Heart right ventricle (tissue), 16 donors: ENCODE measurements at regions not wholly inside any gene's neighbourhood (a gene's known extent, or its start where the extent isn't known, plus 50 kb on each side); places are given as distances from the start of the nearest gene placed in this dataset.

Source experiments
- ATAC-seq, 8 donors: fragments of 200-7000 bp; cut with Tn5 transposase; one replicate each; pipeline ENCODE4 v1.9.1; 2020; ENCODE audit warnings: mild to moderate bottlenecking in 8 of 8, moderate library complexity in 8 of 8, moderate number of reproducible peaks in 1 of 8
- DNase-seq, 2 donors: peaks; one replicate each; pipeline ENCODE4 v3.0.0-alpha.2; 2020
- H3K27ac ChIP-seq, 10 donors: fragments of 200-600 bp; sonication (generic) in 2 of 10; one replicate each; pipeline versions ENCODE4 v1.5.0 to v1.8.0; 2020 to 2022; ENCODE audit warnings: mild to moderate bottlenecking in 3 of 10
- H3K27me3 ChIP-seq, 7 donors: fragments of 200-600 bp; one replicate each; pipeline ENCODE4 v1.8.0; 2021 to 2022; ENCODE audit warnings: mild to moderate bottlenecking in 2 of 7
- H3K36me3 ChIP-seq, 9 donors: fragments of 200-600 bp; sonication (generic) in 1 of 9; one replicate each; pipeline versions ENCODE4 v1.5.0 to v1.8.0; 2020 to 2022; ENCODE audit warnings: mild to moderate bottlenecking in 2 of 9
- H3K4me1 ChIP-seq, 9 donors: fragments of 200-600 bp; sonication (generic) in 1 of 9; one replicate each; pipeline versions ENCODE4 v1.5.0 to v1.8.0; 2020 to 2022; ENCODE audit warnings: mild to moderate bottlenecking in 4 of 9
- H3K4me3 ChIP-seq, 10 donors: fragments of 200-600 bp; sonication (generic) in 2 of 10; one replicate each; pipeline versions ENCODE4 v1.5.0 to v1.8.0; 2020 to 2022; ENCODE audit warnings: mild to moderate bottlenecking in 7 of 10, moderate library complexity in 2 of 10
- H3K9me3 ChIP-seq, 11 donors: fragments of 200-600 bp in 10 of 11; sonication (generic) in 2 of 11; one replicate each; pipeline versions ENCODE4 v1.5.0 to v1.8.0; 2013 to 2022; ENCODE audit warnings: mild to moderate bottlenecking in 2 of 11, control low read depth in 1 of 11, moderate library complexity in 1 of 11
- WGBS, 2 donors: extraction: QIAGEN DNeasy Blood & Tissue Kit; methylation state at CpG; one replicate each; pipeline ENCODE4 v1.1.7; 2013; ENCODE audit warnings: inconsistent platforms in 1 of 2; 5-methylcytosine and 5-hydroxymethylcytosine counted together
- intact Hi-C, 10 donors: fragments of 100-400 bp; cut with DNase I; formaldehyde crosslinking; loops; one replicate each; pipeline versions ENCODE4 v1.11.1 to v1.14.2; 2022
- TF ChIP-seq, protein P1 (sequence below), 9 donors: fragments of 200-600 bp; sonication (generic) in 2 of 9; IDR thresholded peaks; one replicate each; pipeline versions ENCODE4 v1.5.0 to v1.8.0; 2021 to 2022; ENCODE audit warnings: antibody characterized with exemption in 9 of 9, mild to moderate bottlenecking in 5 of 9, moderate library complexity in 1 of 9
- donor health status: Arrhythmogenic right ventricular cardiomyopathy.
- donor health status: ischemic (EF 13 %, LVEDD 7.1; RV severe dilation, severe dysfunction).
- donor health status: healthy with polysubstance abuse.
- donor health status: DM: no; HTN: yes; CAD: no.
- donor health status: DM: no; HTN: no; CAD: no.
- donor health status: ischemic (EF 25% LVEDD 6.9; RV normal size, moderate dysfunction).
- donor health status: ischemic (EF 25% LVEDD 5.7; RV mildly dilated, moderate dysfunction).
- donor health status: healthy.
- donor health status: DM: yes; HTN: yes; CAD: no.
- donor health status: Ischemic cardiomyopathy.
- donor health status: ischemic (EF 35%, LVEDD 5.7; RV mildly dilated, moderate dysfunction).
- donor health status: nonischemic (EF 11% LVEDD 7.7; RV severe dilation, severe dysfunction).
- donor health status: DM: yes; HTN: yes; CAD: no.
- donor health status: PGD.
- donor health status: ischemic (EF 29% LVEDD 5.4; RV normal size, mild dysfunction).
- donor health status: nonischemic (EF 23%, LVEDD 6.1; RV moderate dilation, normal function).

DNA sequence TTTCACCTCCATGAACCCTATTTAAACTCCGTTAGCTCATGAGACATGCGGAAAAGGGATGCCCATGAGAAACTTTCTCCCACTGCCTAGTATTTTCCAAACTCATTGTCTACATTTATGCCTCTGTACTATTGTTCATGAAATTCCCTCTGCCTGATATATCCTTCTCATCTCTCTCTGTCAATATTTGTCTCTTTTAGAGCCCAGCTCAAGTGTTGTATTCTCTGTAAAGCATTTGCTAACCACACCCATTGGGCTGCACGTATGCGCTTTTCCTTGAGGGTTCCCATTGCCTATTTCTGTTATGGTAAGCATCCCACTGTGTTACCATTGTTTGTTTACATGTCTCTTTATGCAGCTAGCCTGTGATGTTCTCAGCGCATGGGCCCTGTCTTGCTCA lies 211.4 kb downstream of the MDFIC start:
- Histone ChIP-seq H3K36me3 (no peaks in the 10 kb centered on the region), H3K27me3 (no peaks in the 10 kb centered on the region), H3K4me3 (no peak overlapping the region), H3K9me3 (no peaks in the 10 kb centered on the region), H3K4me1 (peaks cover 0 to 21% (median 11%) of the 10 kb centered on the region in 9 donors), H3K27ac (no peak overlapping the region)
- intact Hi-C loops: no loop called here
- 94 to 96% methylated on average over 5 of the region's 5 CpGs for WGBS, 2 donors
- TF ChIP-seq, protein P1, sequence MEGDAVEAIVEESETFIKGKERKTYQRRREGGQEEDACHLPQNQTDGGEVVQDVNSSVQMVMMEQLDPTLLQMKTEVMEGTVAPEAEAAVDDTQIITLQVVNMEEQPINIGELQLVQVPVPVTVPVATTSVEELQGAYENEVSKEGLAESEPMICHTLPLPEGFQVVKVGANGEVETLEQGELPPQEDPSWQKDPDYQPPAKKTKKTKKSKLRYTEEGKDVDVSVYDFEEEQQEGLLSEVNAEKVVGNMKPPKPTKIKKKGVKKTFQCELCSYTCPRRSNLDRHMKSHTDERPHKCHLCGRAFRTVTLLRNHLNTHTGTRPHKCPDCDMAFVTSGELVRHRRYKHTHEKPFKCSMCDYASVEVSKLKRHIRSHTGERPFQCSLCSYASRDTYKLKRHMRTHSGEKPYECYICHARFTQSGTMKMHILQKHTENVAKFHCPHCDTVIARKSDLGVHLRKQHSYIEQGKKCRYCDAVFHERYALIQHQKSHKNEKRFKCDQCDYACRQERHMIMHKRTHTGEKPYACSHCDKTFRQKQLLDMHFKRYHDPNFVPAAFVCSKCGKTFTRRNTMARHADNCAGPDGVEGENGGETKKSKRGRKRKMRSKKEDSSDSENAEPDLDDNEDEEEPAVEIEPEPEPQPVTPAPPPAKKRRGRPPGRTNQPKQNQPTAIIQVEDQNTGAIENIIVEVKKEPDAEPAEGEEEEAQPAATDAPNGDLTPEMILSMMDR (IDR thresholded peaks at IDR 0.05): no peak
- DNase-seq: no peak
- ATAC-seq: no peak

DNA sequence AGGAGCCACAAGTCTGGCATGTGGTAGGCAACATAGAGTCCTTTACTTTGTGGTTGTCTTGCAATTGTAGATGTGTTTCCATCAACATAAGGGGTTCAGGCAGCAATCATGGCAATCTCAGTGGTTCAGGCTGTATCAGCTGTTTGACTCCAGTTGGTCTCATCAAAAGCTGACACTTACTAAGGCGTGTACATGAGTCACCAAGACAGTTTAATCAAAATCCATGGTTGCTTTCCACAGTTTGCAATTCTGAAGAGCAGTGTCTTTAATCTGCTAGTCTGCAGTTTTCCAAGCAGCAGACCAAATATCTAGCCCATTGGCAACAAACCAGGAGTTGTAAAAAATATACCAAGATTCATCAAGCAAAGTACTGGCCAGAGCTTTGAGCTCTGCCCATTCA lies 210.2 kb downstream of the MDFIC start:
- TF ChIP-seq, protein P1 (IDR thresholded peaks at IDR 0.05): no peak
- intact Hi-C loops: no loop called here
- Histone ChIP-seq H3K27me3 (no peaks in the 10 kb centered on the region), H3K27ac (no peak overlapping the region), H3K4me3 (no peak overlapping the region), H3K36me3 (no peaks in the 10 kb centered on the region), H3K4me1 (peaks cover 0 to 21% (median 11%) of the 10 kb centered on the region in 9 donors), H3K9me3 (no peaks in the 10 kb centered on the region)
- WGBS, 2 donors: 89 to 95% methylated on average over 1 of the region's 1 CpG
- ATAC-seq (no peak), DNase-seq (no peak)

DNA sequence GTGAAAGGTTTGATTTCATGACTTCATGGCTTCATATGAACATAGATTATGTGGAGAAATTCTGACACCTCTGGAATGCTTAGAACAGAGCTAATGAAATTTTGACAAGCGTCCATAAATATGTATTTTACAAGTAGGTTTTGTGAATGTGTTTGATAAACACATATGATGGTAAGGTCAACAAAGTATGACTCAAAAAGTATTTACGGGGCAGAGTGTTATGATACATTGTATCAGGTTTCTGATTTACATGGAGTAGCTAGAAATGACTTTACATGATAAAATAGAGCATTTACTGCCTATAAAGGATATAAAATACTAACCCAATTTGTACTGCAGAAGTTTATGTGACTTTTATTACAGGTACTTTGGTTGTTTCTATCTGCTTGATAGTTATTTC lies 206.3 kb downstream of the MDFIC start:
- no peak for DNase-seq
- H3K27me3 ChIP-seq: no peaks in the 10 kb centered on the region
- no peak overlapping the region for H3K27ac ChIP-seq
- no peak overlapping the region for H3K4me3 ChIP-seq
- peaks cover 0 to 16% (median 0%) of the 10 kb centered on the region in 9 donors for H3K4me1 ChIP-seq
- no peak for ATAC-seq
- WGBS, 2 donors: 90 to 98% methylated on average over 2 of the region's 2 CpGs
- TF ChIP-seq, protein P1 (IDR thresholded peaks at IDR 0.05): no peak
- intact Hi-C loops: no loop called here
- no peaks in the 10 kb centered on the region for H3K9me3 ChIP-seq
- no peaks in the 10 kb centered on the region for H3K36me3 ChIP-seq

DNA sequence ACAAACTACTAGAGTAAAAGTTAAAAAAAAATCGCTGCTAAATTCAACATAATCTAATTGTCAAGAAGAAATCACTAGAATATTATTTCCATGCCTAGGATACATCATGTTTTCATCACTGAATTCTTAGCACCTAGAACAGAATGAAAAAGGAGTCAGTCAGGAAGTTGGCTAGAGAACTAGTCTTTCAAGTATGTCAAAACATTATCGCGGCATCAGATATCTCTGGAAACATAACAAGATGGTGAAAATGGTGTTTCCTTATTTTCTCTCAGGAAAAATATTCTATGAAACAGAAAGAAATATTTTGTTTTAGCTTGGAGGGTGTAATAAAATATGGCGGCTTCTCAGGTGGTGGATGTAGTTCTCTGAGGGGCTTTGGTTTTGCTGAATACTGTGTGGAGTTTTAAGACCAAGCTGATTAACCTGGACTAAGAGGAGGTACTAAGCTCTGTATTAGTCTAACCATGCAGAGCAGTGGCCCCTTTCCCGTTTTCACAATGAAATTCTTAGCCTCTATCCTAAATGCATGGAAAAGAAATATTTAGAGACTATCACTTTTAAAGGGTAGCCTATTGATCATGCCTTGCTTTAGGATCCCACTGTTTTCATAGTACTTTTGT lies 205.6 kb downstream of the MDFIC start:
- Histone ChIP-seq H3K36me3 (no peaks in the 10 kb centered on the region), H3K4me3 (no peak overlapping the region), H3K27me3 (no peaks in the 10 kb centered on the region), H3K4me1 (peaks cover 0 to 21% (median 5%) of the 10 kb centered on the region in 9 donors), H3K9me3 (no peaks in the 10 kb centered on the region), H3K27ac (no peak overlapping the region)
- DNase-seq (no peak), ATAC-seq (no peak)
- WGBS, 2 donors: 75 to 86% methylated on average over 5 of the region's 5 CpGs
- intact Hi-C loops: no loop called here
- TF ChIP-seq, protein P1 (IDR thresholded peaks at IDR 0.05): no peak
